Caki2 (cell line): ENCODE measurements at regions not wholly inside any gene's neighbourhood (a gene's known extent, or its start where the extent isn't known, plus 50 kb on each side); places are given as distances from the start of the nearest gene placed in this dataset.

ENCODE experiments used
- DNase-seq: peaks from one replicate; pipeline ENCODE4 v3.0.0-alpha.2; 2015; ENCODE audit warnings: low read depth
- in situ Hi-C: cut with HindIII; loops from 2 replicates; pipeline ENCODE4 v1.10.0; 2016; ENCODE audit warnings: low sequenced_read_pairs, low pct_unique_long_range_greater_than_20kb, mixed read lengths

DNA sequence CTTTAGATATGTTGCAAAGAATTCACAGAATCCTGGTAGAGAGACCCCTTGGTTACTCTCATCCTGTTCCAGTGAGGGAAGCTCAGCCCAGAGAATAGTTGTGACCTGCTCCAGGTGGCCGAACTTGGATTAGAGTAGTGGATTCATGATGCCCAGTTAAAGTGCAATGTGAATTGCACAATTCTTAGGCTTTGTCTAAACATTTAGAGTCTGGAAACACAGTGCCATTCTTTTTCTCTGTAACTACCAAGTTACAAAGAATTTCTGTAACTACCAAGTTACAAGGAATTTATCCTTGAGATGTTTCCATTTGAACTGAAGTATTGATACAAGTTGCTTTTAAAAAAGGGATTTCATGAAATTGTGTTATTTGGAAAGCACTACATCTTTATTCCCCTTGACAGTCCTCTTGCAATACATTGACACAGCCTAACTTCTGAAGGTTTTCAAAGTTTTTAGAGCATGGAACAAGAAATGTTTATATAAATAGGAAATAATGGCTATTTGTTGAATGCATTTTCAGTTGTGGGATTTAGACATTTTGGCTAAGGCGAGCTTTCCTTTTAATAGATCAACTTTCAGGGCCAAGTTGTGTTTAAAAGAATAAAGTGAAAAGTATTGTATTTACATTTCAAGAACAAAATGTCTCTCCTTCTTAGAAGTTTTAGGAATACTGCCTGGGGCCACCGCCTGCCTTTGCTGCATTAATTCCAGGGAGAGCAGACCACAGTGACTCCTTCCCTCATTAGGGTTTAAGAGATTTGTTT is 315.0 kb downstream of the LPIN1 start:
- no peak for DNase-seq
- in situ Hi-C loops: no loop called here

DNA sequence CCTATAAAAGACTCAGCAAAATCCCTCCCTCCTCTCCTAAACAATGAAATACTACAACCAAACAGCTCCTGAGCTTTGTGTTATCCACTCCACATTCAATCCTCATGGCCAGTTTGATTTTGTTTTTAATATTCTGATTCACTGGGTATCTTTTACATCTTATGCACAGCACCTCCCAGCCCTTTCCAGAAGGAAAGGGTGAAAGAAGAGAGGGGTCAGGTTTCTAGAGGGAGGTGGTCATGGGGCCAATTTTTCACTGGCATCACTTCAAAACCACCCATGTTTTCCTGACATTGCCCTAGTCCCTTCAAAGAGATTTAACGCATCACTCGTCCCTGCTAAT is 315.6 kb downstream of the LPIN1 start:
- no peak for DNase-seq
- in situ Hi-C loops: no loop called here

GRCh38 chr2:12063210-12063609 is 316.8 kb downstream of the LPIN1 start:
- DNase-seq: no peak
- in situ Hi-C loops: no loop called here

DNA sequence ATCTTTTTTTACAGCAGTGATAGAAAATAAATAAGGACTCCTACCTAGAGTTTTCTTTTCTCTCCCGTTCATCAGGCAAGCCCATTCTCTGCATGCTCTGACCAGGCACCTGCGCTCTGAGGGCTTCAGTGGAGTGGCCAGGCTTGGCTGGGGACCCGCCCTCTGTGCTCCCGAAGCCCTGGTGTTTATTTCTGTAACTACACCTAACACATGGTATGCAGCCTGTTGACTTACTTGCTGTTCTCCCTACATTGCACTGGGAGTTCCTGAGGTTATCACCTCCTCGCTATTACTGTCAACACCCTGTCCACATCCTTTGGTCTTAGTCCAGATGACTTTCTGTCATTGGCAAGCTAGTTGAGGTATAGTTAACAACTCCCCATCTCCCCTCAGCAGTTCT is 317.7 kb downstream of the LPIN1 start:
- in situ Hi-C loops: no loop called here
- DNase-seq: no peak

DNA sequence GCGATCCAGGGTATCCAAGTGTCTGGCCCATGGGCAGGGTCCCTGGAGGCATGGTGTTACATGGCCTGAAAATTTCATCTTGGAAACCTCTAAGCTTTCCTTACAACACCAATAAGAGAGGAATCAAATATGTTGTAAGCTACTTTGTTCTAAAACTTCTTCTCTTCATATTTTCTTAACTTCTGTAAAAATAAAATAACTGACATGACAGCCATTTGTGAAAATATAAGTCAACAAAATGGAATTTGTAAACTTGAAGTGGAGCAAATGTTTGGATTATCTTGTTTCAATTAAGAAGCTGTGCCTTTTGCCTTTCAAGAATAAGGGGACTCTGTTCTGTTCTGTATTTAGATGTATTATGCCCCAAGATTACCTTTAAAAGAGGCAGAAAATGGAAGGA is 319.7 kb downstream of the LPIN1 start:
- in situ Hi-C loops: no loop called here
- no peak for DNase-seq

GRCh38 chr2:12066986-12067385 is 320.6 kb downstream of the LPIN1 start:
- DNase-seq: no peak
- in situ Hi-C loops: no loop called here

DNA sequence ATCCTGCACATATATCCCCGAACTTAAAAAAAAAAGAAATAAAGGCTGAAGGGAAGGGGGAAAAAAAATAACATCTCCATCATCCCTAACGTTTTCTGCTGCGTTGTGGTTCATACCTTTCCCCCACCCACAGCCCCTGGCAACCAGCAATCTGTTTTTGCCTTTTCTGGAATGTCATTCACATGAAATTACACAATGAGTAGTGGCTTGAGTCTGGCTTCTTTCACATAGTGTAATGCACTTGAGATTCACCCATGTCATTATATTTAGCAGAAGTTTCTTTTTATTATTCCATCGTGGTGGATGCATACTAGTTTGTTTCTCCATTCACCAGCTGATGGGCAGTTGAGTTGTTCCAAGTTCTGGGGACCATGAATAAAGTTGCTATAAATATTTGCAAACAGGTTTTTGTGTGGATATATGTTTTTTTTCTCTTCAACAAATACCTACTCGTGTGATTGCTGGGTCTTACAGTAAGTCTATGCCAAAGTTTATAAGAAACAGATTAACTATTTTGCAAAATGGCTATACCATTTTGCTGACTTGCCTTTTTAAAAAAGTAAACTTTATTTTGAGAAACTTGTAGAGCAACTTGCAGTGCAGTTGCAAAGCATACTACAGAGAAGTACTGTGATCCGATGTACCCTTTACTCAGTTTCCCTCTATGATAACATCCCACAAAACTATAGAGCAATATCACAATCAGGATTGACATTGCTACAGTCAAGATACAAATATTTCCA is 322.5 kb downstream of the LPIN1 start:
- DNase-seq: no peak
- in situ Hi-C loops: no loop called here

- in situ Hi-C loops: no loop called here
These were observed 323.7 kb downstream of the LPIN1 start for GRCh38 chr2:12070153-12070552.

GRCh38 chr2:12070581-12070980 is 324.1 kb downstream of the LPIN1 start:
- in situ Hi-C loops: no loop called here
- no peak for DNase-seq

More at GRCh38 chr2:12070153-12070552, 323.7 kb downstream of the LPIN1 start:
- no peak for DNase-seq

- DNase-seq: no peak
- in situ Hi-C loops: no loop called here
These were observed 324.9 kb downstream of the LPIN1 start for GRCh38 chr2:12071318-12071717.

DNA sequence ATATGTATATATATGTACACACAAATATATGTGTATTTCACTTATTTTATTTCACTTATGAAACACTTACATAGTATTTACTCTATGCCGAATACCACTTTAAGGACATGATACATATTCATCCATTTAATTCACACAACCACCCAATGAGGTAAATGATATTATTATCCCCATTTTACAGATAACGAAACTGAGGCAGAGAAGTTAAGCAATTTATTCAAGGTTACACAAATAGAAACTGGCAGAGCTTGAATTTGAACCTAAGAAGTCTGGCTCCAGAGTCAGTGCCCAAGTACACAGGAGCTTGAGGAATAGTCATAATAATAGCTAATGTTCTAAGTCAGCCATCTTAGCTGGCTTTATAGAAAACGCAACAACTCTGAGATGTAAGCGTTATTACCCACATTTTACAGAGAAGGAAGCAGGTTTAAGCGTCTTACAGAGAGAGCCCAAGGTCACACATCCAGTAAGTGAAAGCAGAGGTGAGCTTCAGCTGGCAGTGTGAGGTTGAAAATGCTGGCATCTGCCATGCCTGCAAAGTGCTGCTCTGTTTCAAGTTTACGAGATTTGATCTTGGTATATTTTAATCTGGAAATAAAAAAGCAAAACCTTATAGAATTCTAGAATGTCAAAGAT is 326.9 kb downstream of the LPIN1 start:
- in situ Hi-C loops: no loop called here
- DNase-seq: no peak

DNA sequence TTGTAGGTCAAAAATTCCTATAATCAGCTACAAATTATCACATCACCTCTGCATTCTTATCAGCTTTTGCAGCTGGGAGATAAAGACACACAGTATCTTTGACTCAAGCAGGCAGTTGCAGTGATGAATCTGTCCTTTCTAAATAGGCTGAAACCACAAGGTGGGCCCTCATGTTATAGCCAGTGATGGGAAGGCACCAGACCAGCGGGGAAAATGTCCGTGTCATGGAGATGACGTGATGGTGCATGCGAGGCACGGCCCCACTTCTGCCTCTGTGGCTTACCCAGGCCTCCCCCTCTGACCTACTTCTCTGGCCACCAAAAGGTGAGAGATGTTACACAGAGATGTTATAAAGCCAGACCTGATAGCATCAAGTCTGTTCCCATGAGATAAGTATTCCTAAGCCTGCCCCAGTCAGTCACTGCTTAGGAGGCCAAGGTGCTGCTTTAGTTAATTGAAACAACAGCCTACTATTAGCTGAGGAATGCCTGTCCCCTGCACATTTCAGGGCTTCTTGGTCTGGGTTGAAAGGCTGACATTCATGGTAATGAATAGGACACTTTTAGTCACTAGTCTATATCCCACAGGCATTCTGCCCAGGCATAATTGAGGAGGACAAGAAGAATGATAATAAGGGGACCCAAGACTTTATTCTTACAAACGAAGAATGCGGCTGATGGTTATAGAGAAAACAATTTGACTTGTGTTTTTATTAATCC is 327.9 kb downstream of the LPIN1 start:
- DNase-seq: no peak
- in situ Hi-C loops: no loop called here

DNA sequence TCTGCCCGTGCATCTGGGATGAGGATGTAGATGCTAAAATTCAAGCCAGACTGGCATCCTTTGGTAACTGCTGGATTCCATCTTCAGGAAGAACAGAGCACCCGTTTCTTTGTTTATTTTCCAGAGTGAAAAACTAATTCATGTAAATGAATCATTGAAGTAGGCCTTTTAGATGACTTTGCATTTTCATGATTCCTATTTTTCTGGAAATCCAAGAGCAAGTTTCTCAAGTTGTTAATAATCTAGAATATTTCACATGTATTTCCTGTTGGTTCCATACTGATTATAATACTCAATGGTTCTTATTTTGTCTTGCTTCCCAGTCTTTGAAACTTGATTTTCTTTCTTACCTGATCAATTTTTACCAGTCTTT is 328.4 kb downstream of the LPIN1 start:
- no peak for DNase-seq
- in situ Hi-C loops: no loop called here

DNA sequence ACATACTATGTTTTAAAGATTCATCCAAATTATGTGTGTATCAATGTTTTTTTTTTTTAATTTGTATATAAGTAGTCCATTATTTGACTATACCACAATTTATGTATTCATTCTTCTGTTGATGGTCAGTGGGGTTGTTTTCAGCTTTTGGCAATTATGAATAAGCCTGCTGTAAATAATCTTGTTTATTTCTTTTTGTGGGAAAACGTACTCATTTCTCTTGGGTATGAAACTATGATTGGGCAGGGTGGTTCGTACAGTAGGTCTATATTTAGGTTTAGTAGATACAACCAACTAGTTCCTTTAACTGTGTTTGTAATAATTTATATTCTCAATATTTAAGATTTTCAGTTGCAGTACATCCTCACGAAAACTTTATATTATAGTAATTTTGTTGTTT is 329.2 kb downstream of the LPIN1 start:
- in situ Hi-C loops: no loop called here

GRCh38 chr2:12076810-12077209 is 330.4 kb downstream of the LPIN1 start:
- DNase-seq: peak; percentile 51
- in situ Hi-C loops: no loop called here

More for the DNA sequence above, 329.2 kb downstream of the LPIN1 start:
- DNase-seq: no peak

- in situ Hi-C loops: no loop called here
- DNase-seq: no peak
These were observed 333.9 kb downstream of the LPIN1 start for GRCh38 chr2:12080360-12080759.

DNA sequence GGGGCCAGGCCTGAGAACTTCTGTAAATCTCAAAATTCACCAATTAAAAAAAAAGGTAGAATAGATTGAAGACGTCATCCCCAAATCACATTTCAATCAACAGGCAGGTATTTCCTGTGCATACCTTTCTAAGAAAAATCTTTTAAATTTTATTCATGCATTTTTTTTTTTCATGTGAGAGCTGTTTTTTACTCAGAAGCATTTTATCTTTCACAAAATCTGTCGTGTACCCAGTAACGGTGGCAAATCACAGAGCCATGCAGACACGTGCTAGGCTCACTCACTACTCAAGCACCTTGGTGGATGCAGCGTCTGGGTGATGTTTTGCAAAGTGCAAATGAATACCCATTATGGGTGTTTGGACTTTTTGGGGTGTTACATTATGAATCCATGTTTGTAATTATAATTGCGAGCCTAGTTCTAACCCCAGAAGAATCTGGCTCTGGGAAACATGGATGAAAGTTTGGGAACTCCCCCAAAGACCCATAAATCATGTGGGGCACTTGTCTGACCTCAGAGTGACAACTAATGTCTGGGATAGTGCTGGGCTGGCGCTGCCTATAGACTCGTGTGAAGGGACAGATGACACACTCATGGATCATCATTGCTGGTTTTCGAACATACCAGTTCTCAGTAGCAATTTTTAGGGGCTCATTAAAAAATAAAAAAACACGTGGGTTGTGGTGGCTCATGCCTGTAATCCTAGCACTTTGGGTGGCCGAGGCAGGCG is 335.2 kb downstream of the LPIN1 start:
- in situ Hi-C loops: no loop called here

DNA sequence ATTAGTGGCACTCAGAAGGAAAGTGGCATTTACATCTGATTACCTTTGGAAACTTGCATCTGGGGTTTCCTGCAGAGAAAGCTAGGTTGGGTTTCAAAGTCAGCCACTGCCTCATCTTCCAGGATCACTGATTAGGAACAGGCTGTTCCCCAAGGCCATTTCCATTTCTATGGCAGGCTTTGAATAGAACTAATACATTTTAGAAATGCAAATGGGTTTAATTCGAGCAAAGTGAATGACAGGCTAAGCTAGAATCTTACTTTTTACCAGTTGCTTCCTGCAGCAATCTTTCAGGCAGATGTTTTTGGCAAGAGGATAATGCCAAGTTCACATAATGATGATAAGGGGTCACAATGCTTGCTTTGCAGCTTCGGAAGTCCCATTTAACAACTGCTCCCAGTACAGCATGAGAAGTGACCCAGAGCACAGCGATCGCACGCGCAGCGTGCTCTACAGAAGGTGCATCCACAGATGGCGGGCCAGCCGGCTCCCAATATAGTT is 336.7 kb downstream of the LPIN1 start:
- in situ Hi-C loops: no loop called here

More for the DNA sequence above, 335.2 kb downstream of the LPIN1 start:
- no peak for DNase-seq

More for the DNA sequence above, 336.7 kb downstream of the LPIN1 start:
- DNase-seq: no peak
